ENCODE measurements at regions not wholly inside any gene's neighbourhood (a gene's known extent, or its start where the extent isn't known, plus 50 kb on each side); places are given as distances from the start of the nearest gene placed in this dataset.

GRCh38 chr3:152714507-152714906, 120.4 kb upstream of the P2RY1 start:
- Histone ChIP-seq H3K9ac (ENCODE audit: extremely low read depth, low read length, poor library complexity, severe bottlenecking) (no peak overlapping the region), H3K9me3 (ENCODE audit: control insufficient read depth, low read length) (no peaks in the 10 kb centered on the region)
- no peak for DNase-seq

GRCh38 chr3:152717252-152717651, 117.7 kb upstream of the P2RY1 start:
- Histone ChIP-seq H3K27me3 (ENCODE audit: control insufficient read depth, insufficient read depth, low read length, poor library complexity, severe bottlenecking) (no peaks in the 10 kb centered on the region), H3K4me1 (ENCODE audit: control insufficient read depth, insufficient read depth, low read length) (no peaks in the 10 kb centered on the region), H3K4me3 (ENCODE audit: low read length) (no peak overlapping the region), H3K9ac (ENCODE audit: extremely low read depth, low read length, poor library complexity, severe bottlenecking) (no peak overlapping the region), H3K27ac (ENCODE audit: low read depth, low read length) (no peak overlapping the region), H3K9me3 (ENCODE audit: control insufficient read depth, low read length) (peaks cover 9% of the 10 kb centered on the region), H3K36me3 (ENCODE audit: control insufficient read depth, insufficient read depth, low read length) (no peaks in the 10 kb centered on the region)
- 73 to 92% methylated on average over 2 to 3 of the region's 3 CpGs for WGBS, 2 experiments (ENCODE audit: insufficient coverage in 1 of 2, insufficient read length in 1 of 2)
- TF ChIP-seq CTCF (conservative IDR thresholded peaks at IDR 0.05), result no peak
- Mint-ChIP-seq H3K27me3 (ENCODE audit: insufficient read depth) (no peaks in the 10 kb centered on the region), H3K27ac (no peak overlapping the region), H3K9me3 (peaks cover 6% of the 10 kb centered on the region), H3K36me3 (ENCODE audit: low read depth) (peaks cover 2% of the 10 kb centered on the region), H3K4me1 (peaks cover 15% of the 10 kb centered on the region), H3K4me3 (no peak overlapping the region)
- DNase-seq, result no peak

More at GRCh38 chr3:152714507-152714906, 120.4 kb upstream of the P2RY1 start:
- H3K27me3 Mint-ChIP-seq (ENCODE audit: insufficient read depth), result no peaks in the 10 kb centered on the region
- H3K36me3 Mint-ChIP-seq (ENCODE audit: low read depth), result no peaks in the 10 kb centered on the region
- no peak for TF ChIP-seq CTCF (conservative IDR thresholded peaks at IDR 0.05)
- no peak overlapping the region for H3K4me3 Mint-ChIP-seq
- no peaks in the 10 kb centered on the region for H3K9me3 Mint-ChIP-seq
- H3K27me3 ChIP-seq (ENCODE audit: control insufficient read depth, insufficient read depth, low read length, poor library complexity, severe bottlenecking), result no peaks in the 10 kb centered on the region
- no peak overlapping the region for H3K27ac Mint-ChIP-seq
- H3K36me3 ChIP-seq (ENCODE audit: control insufficient read depth, insufficient read depth, low read length), result no peaks in the 10 kb centered on the region
- peaks cover 8% of the 10 kb centered on the region for H3K4me1 Mint-ChIP-seq
- no peak overlapping the region for H3K4me3 ChIP-seq (ENCODE audit: low read length)
- H3K27ac ChIP-seq (ENCODE audit: low read depth, low read length), result no peak overlapping the region
- H3K4me1 ChIP-seq (ENCODE audit: control insufficient read depth, insufficient read depth, low read length), result no peaks in the 10 kb centered on the region

GRCh38 chr3:152718810-152719209, 116.1 kb upstream of the P2RY1 start:
- H3K4me3 Mint-ChIP-seq, result no peak overlapping the region
- Histone ChIP-seq H3K27ac (ENCODE audit: low read depth, low read length) (peak overlapping the region; percentile 45), H3K27me3 (ENCODE audit: control insufficient read depth, insufficient read depth, low read length, poor library complexity, severe bottlenecking) (no peaks in the 10 kb centered on the region), H3K9me3 (ENCODE audit: control insufficient read depth, low read length) (peaks cover 16% of the 10 kb centered on the region), H3K4me3 (ENCODE audit: low read length) (no peak overlapping the region), H3K4me1 (ENCODE audit: control insufficient read depth, insufficient read depth, low read length) (no peaks in the 10 kb centered on the region), H3K36me3 (ENCODE audit: control insufficient read depth, insufficient read depth, low read length) (no peaks in the 10 kb centered on the region), H3K9ac (ENCODE audit: extremely low read depth, low read length, poor library complexity, severe bottlenecking) (no peak overlapping the region)
- H3K4me1 Mint-ChIP-seq, result peaks cover 13% of the 10 kb centered on the region
- H3K9me3 Mint-ChIP-seq, result peaks cover 12% of the 10 kb centered on the region
- no peaks in the 10 kb centered on the region for H3K27me3 Mint-ChIP-seq (ENCODE audit: insufficient read depth)
- peaks cover 2% of the 10 kb centered on the region for H3K36me3 Mint-ChIP-seq (ENCODE audit: low read depth)
- no peak overlapping the region for H3K27ac Mint-ChIP-seq
- no peak for TF ChIP-seq CTCF (conservative IDR thresholded peaks at IDR 0.05)
- DNase-seq, result no peak

Measured in endodermal cell (in vitro differentiated cells).